Liver (tissue), 8 donors: ENCODE measurements at regions not wholly inside any gene's neighbourhood (a gene's known extent, or its start where the extent isn't known, plus 50 kb on each side); places are given as distances from the start of the nearest gene placed in this dataset.

Experiments
- DNase-seq: peaks from one replicate; pipeline ENCODE4 v3.0.0-alpha.2; 2017; ENCODE audit warnings: low spot score
- H3K27ac ChIP-seq, 2 donors: one replicate each; pipeline ENCODE4 v1.7.0; 2013; ENCODE audit warnings: inconsistent platforms in 2 of 2, low read length in 2 of 2, control low read depth in 1 of 2, low read depth in 1 of 2, mild to moderate bottlenecking in 1 of 2
- H3K27me3 ChIP-seq, 4 donors: one replicate each; pipeline versions ENCODE4 v1.6.1 to v1.7.0; 2013; ENCODE audit warnings: low read length in 3 of 4, inconsistent platforms in 1 of 4, mild to moderate bottlenecking in 1 of 4, moderate library complexity in 1 of 4; ENCODE audit not compliant: control insufficient read depth in 4 of 4, insufficient read depth in 4 of 4
- H3K36me3 ChIP-seq, 4 donors: one replicate each; pipeline versions ENCODE4 v1.6.1 to v1.7.0; 2013; ENCODE audit warnings: low read length in 3 of 4, mild to moderate bottlenecking in 3 of 4, low read depth in 1 of 4, moderate library complexity in 1 of 4; ENCODE audit not compliant: control insufficient read depth in 4 of 4, insufficient read depth in 3 of 4
- H3K4me1 ChIP-seq, 4 donors: one replicate each; pipeline versions ENCODE4 v1.6.1 to v1.7.0; 2013; ENCODE audit warnings: low read length in 3 of 4, mild to moderate bottlenecking in 3 of 4, moderate library complexity in 1 of 4; ENCODE audit not compliant: control insufficient read depth in 4 of 4, insufficient read depth in 4 of 4
- H3K4me3 ChIP-seq, 3 donors: one replicate each; pipeline versions ENCODE4 v1.6.1 to v1.7.0; 2013; ENCODE audit warnings: low read length in 3 of 3, control low read depth in 1 of 3, low read depth in 1 of 3, mild to moderate bottlenecking in 1 of 3
- H3K9ac ChIP-seq, 2 donors: one replicate each; pipeline ENCODE4 v1.7.0; 2013; ENCODE audit warnings: low read length in 2 of 2, mild to moderate bottlenecking in 2 of 2, moderate library complexity in 2 of 2, control low read depth in 1 of 2, low read depth in 1 of 2
- H3K9me3 ChIP-seq, 4 donors: one replicate each; pipeline versions ENCODE4 v1.6.1 to v1.7.0; 2013; ENCODE audit warnings: low read length in 3 of 4; ENCODE audit not compliant: control insufficient read depth in 4 of 4
- ATF3 ChIP-seq: IDR thresholded peaks from 2 replicates; pipeline ENCODE4 v1.6.1; 2016; ENCODE audit warnings: antibody characterized with exemption
- CTCF ChIP-seq: fragments of 150-350 bp; IDR thresholded peaks from 2 replicates; pipeline ENCODE4 v1.5.1; 2017; ENCODE audit warnings: improper control_type of control experiment, low read depth, low read length; ENCODE audit not compliant: missing input control
- EGR1 ChIP-seq, 2 donors: IDR thresholded peaks; 2 replicates each; pipeline ENCODE4 v1.6.1; 2016 to 2018; ENCODE audit warnings: antibody characterized with exemption in 2 of 2, low read depth in 2 of 2
- FOXA1 ChIP-seq: IDR thresholded peaks from 2 replicates; pipeline ENCODE4 v1.6.1; 2016; ENCODE audit warnings: antibody characterized with exemption
- FOXA2 ChIP-seq: IDR thresholded peaks from 2 replicates; pipeline ENCODE4 v1.6.1; 2016; ENCODE audit warnings: antibody characterized with exemption
- GABPA ChIP-seq, 2 donors: IDR thresholded peaks in 1 of 2; conservative IDR thresholded peaks in 1 of 2; 2 replicates each; pipeline ENCODE4 v1.6.1; 2016; ENCODE audit warnings: antibody characterized with exemption in 2 of 2, mild to moderate bottlenecking in 1 of 2, moderate library complexity in 1 of 2
- HNF4A ChIP-seq, 2 donors: conservative IDR thresholded peaks; 2 replicates each; pipeline ENCODE4 v1.6.1; 2016; ENCODE audit warnings: antibody characterized with exemption in 2 of 2, mild to moderate bottlenecking in 2 of 2
- HNF4G ChIP-seq: IDR thresholded peaks from 2 replicates; pipeline ENCODE4 v1.6.1; 2016; ENCODE audit warnings: antibody characterized with exemption
- JUND ChIP-seq, 2 donors: IDR thresholded peaks; 2 replicates each; pipeline ENCODE4 v1.6.1; 2016; ENCODE audit warnings: antibody characterized with exemption in 2 of 2
- MAX ChIP-seq: IDR thresholded peaks from 2 replicates; pipeline ENCODE4 v1.6.1; 2016; ENCODE audit warnings: antibody characterized with exemption
- NR2F2 ChIP-seq: IDR thresholded peaks from 2 replicates; pipeline ENCODE4 v1.6.1; 2016; ENCODE audit warnings: antibody characterized with exemption
- RAD21 ChIP-seq, 2 donors: IDR thresholded peaks; 2 replicates each; pipeline ENCODE4 v1.6.1; 2016; ENCODE audit warnings: antibody characterized with exemption in 2 of 2, mild to moderate bottlenecking in 2 of 2
- REST ChIP-seq: IDR thresholded peaks from 2 replicates; pipeline ENCODE4 v1.6.1; 2016; ENCODE audit warnings: antibody characterized with exemption, mild to moderate bottlenecking
- RXRA ChIP-seq, 2 donors: IDR thresholded peaks; 2 replicates each; pipeline ENCODE4 v1.6.1; 2017 to 2018; ENCODE audit warnings: antibody characterized with exemption in 2 of 2, mild to moderate bottlenecking in 1 of 2
- SP1 ChIP-seq: IDR thresholded peaks from 2 replicates; pipeline ENCODE4 v1.6.1; 2018; ENCODE audit warnings: antibody characterized with exemption, mild to moderate bottlenecking
- TAF1 ChIP-seq: conservative IDR thresholded peaks from 2 replicates; pipeline ENCODE4 v1.6.1; 2016; ENCODE audit warnings: antibody characterized with exemption, mild to moderate bottlenecking
- YY1 ChIP-seq: IDR thresholded peaks from 2 replicates; pipeline ENCODE4 v1.6.1; 2016; ENCODE audit warnings: antibody characterized with exemption, mild to moderate bottlenecking
- ZBTB33 ChIP-seq: IDR thresholded peaks from 2 replicates; pipeline ENCODE4 v1.6.1; 2016; ENCODE audit warnings: antibody characterized with exemption
- WGBS: extraction: QIAGEN DNeasy Blood & Tissue Kit; methylation state at CpG from one replicate; pipeline ENCODE4 v1.1.7; 2013; 5-methylcytosine and 5-hydroxymethylcytosine counted together
- donor health status: healthy.
- donor health status: healthy.
- donor health status: healthy.
- donor health status: healthy.
- donor health status: healthy.

- H3K4me1 ChIP-seq, result no peaks in the 10 kb centered on the region
- no peak overlapping the region for H3K9ac ChIP-seq
- WGBS, result 79% methylated on average over 6 of the region's 6 CpGs
- H3K4me3 ChIP-seq, result no peak overlapping the region
- H3K36me3 ChIP-seq, result no peaks in the 10 kb centered on the region
- no peaks in the 10 kb centered on the region for H3K9me3 ChIP-seq
- peaks cover 0 to 5% (median 1%) of the 10 kb centered on the region in 4 donors for H3K27me3 ChIP-seq
- no peak overlapping the region for H3K27ac ChIP-seq
- DNase-seq, result no peak
- TF ChIP-seq NR2F2, result no peak
- no peak for TF ChIP-seq ZBTB33
- no peak for TF ChIP-seq GABPA (IDR thresholded peaks at IDR 0.05 in 1 of 2, conservative IDR thresholded peaks at IDR 0.05 in 1 of 2)
- no peak for TF ChIP-seq HNF4G
- TF ChIP-seq RXRA (IDR thresholded peaks at IDR 0.05), result no peak
- TF ChIP-seq FOXA2, result no peak
- no peak for TF ChIP-seq FOXA1
- TF ChIP-seq JUND (IDR thresholded peaks at IDR 0.05), result no peak
- TF ChIP-seq SP1, result no peak
- no peak for TF ChIP-seq CTCF
- no peak for TF ChIP-seq HNF4A (conservative IDR thresholded peaks at IDR 0.05)
- TF ChIP-seq EGR1 (IDR thresholded peaks at IDR 0.05; ENCODE audit: low read depth in 2 of 2), result no peak
- no peak for TF ChIP-seq YY1
- no peak for TF ChIP-seq MAX
- no peak for TF ChIP-seq REST
- no peak for TF ChIP-seq RAD21 (IDR thresholded peaks at IDR 0.05)
- no peak for TF ChIP-seq TAF1
- TF ChIP-seq ATF3, result no peak
These were observed 726.4 kb upstream of the SOX11 start for GRCh38 chr2:4965556-4966320.
